PC-9 (cell line): ENCODE measurements at regions not wholly inside any gene's neighbourhood (a gene's known extent, or its start where the extent isn't known, plus 50 kb on each side); places are given as distances from the start of the nearest gene placed in this dataset.

Experiments
- BruUV-seq: library from RNA; stranded (reverse); fragments of 400-500 nt; replicated peaks from 2 replicates; lab custom pipeline; 2021; lab: Mats Ljungman, UMichigan
- CTCF ChIA-PET: fragments of 300-600 bp; sonication (Branson Sonifier 250); formaldehyde crosslinking; loops from one replicate; lab custom pipeline; 2022; ENCODE audit warnings: antibody characterized with exemption; lab: Charles Lee
- POLR2A ChIA-PET: fragments of 300-600 bp; sonication (Branson Sonifier 250); formaldehyde crosslinking; loops from one replicate; lab custom pipeline; 2022; ENCODE audit warnings: antibody characterized with exemption; ENCODE audit not compliant: unreplicated experiment; lab: Charles Lee
- DNase-seq, 2 experiments: peaks; one replicate each; pipeline versions ENCODE4 v3.0.0 to v3.0.0-alpha.2; 2015 to 2022; ENCODE audit warnings: mixed read lengths in 1 of 2
- H2AFZ ChIP-seq: fragments of 200-600 bp; sonication (generic); 2 replicates; pipeline ENCODE4 v1.8.1; 2017; ENCODE audit warnings: antibody characterized with exemption
- H3F3A ChIP-seq: fragments of 200-600 bp; sonication (generic); 2 replicates; pipeline ENCODE4 v1.8.1; 2017; ENCODE audit warnings: antibody characterized with exemption, mild to moderate bottlenecking, low read depth; ENCODE audit not compliant: insufficient read depth
- H3K27ac ChIP-seq: fragments of 200-600 bp; sonication (generic); 2 replicates; pipeline ENCODE4 v1.6.1; 2016; ENCODE audit warnings: mixed run types
- H3K27me3 ChIP-seq: fragments of 200-600 bp; sonication (generic); 2 replicates; pipeline ENCODE4 v1.6.1; 2016; ENCODE audit warnings: low read depth, mixed run types; ENCODE audit not compliant: insufficient read depth
- H3K36me3 ChIP-seq: fragments of 200-600 bp; sonication (generic); 2 replicates; pipeline ENCODE4 v1.6.1; 2016; ENCODE audit warnings: low read depth, mixed run types
- H3K4me1 ChIP-seq: fragments of 200-600 bp; sonication (generic); replicated peaks from 2 replicates; pipeline ENCODE4 v1.6.1; 2016; ENCODE audit warnings: mixed run types; ENCODE audit not compliant: insufficient read depth
- H3K4me2 ChIP-seq: fragments of 200-600 bp; sonication (generic); 2 replicates; pipeline ENCODE4 v1.6.1; 2017; ENCODE audit warnings: mixed run types
- H3K4me3 ChIP-seq: fragments of 200-600 bp; sonication (generic); 2 replicates; pipeline ENCODE4 v1.6.1; 2016; ENCODE audit warnings: mixed run types
- H3K79me2 ChIP-seq: fragments of 200-600 bp; sonication (generic); 2 replicates; pipeline ENCODE4 v1.6.1; 2017; ENCODE audit warnings: low read depth, mixed run types
- H3K9me2 ChIP-seq: fragments of 200-600 bp; sonication (generic); 2 replicates; pipeline ENCODE4 v1.8.1; 2017; ENCODE audit warnings: mild to moderate bottlenecking; ENCODE audit not compliant: insufficient read depth
- H3K9me3 ChIP-seq: fragments of 200-600 bp; sonication (generic); 2 replicates; pipeline ENCODE4 v1.8.1; 2016; ENCODE audit warnings: low read depth; ENCODE audit not compliant: insufficient read depth
- H4K20me1 ChIP-seq: fragments of 200-600 bp; sonication (generic); 2 replicates; pipeline ENCODE4 v1.8.1; 2017; ENCODE audit not compliant: insufficient read depth
- EZH2 ChIP-seq: fragments of 200-600 bp; sonication (generic); IDR thresholded peaks from 2 replicates; pipeline ENCODE4 v1.8.0; 2017; ENCODE audit warnings: antibody characterized with exemption, low read depth
- intact Hi-C: fragments of 100-400 bp; cut with micrococcal nuclease; formaldehyde crosslinking; loops from one replicate; pipeline ENCODE4 v1.10.0; 2022; ENCODE audit not compliant: unreplicated experiment
- TF ChIP-seq, protein P1 (sequence below): fragments of 200-600 bp; sonication (generic); conservative IDR thresholded peaks from 2 replicates; pipeline ENCODE4 v1.6.1; 2017; ENCODE audit warnings: mixed run types, antibody characterized with exemption, mild to moderate bottlenecking, moderate library complexity

DNA sequence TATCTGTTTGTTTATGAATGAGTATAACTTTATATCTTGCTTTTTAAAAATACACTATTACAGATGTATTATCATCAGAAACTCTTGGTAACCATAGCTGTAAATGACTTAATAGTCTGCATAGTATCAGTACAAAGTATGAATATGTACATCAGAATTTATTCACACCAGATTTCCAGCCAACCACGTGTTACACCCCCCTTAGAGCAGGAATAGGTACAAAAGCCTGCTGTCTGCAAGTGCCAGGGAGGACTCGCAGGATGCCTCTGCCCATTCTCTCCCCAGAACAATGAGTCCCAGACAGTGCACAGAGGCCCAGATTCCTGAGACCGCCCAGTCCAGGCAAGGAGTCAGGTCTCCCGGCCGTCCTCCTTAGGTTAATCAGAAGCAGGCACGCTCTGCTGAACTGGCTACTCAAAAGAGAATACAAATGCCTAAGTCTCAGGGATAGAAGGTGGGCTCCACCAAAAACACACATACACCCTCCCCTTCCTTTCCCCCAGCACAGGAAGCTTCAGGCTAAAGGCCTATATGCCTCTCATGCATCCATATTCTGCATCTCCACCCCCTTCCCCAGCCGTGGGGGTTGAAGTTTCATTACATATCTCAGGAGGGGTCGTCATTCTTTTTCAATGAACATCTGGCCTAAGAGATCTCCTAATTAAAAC lies 159.1 kb upstream of the CDH11 start:
- no peak for DNase-seq
- ChIA-PET POLR2A (no interaction called here), CTCF (no interaction called here)
- H3K4me1 ChIP-seq, result no peaks in the 10 kb centered on the region
- H3K27ac ChIP-seq, result no peak overlapping the region
- no peaks in the 10 kb centered on the region for H3K36me3 ChIP-seq
- no peak overlapping the region for H3K4me3 ChIP-seq
- no peaks in the 10 kb centered on the region for H3K9me3 ChIP-seq
- intact Hi-C loops, result no loop called here
- H3K9me2 ChIP-seq, result no peaks in the 10 kb centered on the region
- H3K4me2 ChIP-seq, result no peak overlapping the region
- TF ChIP-seq, protein P1, sequence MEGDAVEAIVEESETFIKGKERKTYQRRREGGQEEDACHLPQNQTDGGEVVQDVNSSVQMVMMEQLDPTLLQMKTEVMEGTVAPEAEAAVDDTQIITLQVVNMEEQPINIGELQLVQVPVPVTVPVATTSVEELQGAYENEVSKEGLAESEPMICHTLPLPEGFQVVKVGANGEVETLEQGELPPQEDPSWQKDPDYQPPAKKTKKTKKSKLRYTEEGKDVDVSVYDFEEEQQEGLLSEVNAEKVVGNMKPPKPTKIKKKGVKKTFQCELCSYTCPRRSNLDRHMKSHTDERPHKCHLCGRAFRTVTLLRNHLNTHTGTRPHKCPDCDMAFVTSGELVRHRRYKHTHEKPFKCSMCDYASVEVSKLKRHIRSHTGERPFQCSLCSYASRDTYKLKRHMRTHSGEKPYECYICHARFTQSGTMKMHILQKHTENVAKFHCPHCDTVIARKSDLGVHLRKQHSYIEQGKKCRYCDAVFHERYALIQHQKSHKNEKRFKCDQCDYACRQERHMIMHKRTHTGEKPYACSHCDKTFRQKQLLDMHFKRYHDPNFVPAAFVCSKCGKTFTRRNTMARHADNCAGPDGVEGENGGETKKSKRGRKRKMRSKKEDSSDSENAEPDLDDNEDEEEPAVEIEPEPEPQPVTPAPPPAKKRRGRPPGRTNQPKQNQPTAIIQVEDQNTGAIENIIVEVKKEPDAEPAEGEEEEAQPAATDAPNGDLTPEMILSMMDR, result no peak
- no peak for TF ChIP-seq EZH2
- H3K79me2 ChIP-seq, result no peaks in the 10 kb centered on the region
- H4K20me1 ChIP-seq, result no peaks in the 10 kb centered on the region
- no TSS peak for BruUV-seq
- no peak overlapping the region for H2AFZ ChIP-seq
- H3F3A ChIP-seq, result no peaks in the 10 kb centered on the region
- H3K27me3 ChIP-seq, result peaks cover 19% of the 10 kb centered on the region

DNA sequence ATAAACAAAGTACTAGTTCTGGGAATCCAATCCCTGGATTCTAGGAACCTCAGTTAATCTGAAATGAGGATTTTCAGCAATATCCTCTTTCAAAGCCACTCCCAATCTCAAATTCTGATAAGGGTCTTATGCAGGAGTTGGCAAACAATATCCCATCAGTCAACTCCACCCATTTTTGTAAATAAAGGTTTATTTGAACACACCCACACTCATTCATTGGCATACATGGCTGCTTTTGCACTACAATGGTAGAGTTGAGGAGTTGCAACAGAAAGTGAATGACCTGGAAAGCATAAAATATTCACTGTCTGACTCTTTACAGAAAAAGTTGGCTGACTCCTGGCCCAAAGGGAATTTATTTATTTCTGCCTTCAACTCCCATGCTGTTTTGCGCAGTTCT lies 157.7 kb upstream of the CDH11 start:
- H2AFZ ChIP-seq, result no peak overlapping the region
- ChIA-PET POLR2A (no interaction called here), CTCF (no interaction called here)
- H3K79me2 ChIP-seq, result no peaks in the 10 kb centered on the region
- no peaks in the 10 kb centered on the region for H4K20me1 ChIP-seq
- peaks cover 19% of the 10 kb centered on the region for H3K27me3 ChIP-seq
- no peak for DNase-seq
- H3F3A ChIP-seq, result no peaks in the 10 kb centered on the region
- BruUV-seq, result no TSS peak
- H3K4me3 ChIP-seq, result no peak overlapping the region
- H3K36me3 ChIP-seq, result no peaks in the 10 kb centered on the region
- TF ChIP-seq, protein P1, result no peak
- no peak for TF ChIP-seq EZH2
- H3K27ac ChIP-seq, result no peak overlapping the region
- H3K4me1 ChIP-seq, result no peaks in the 10 kb centered on the region
- no peak overlapping the region for H3K4me2 ChIP-seq
- H3K9me3 ChIP-seq, result no peaks in the 10 kb centered on the region
- H3K9me2 ChIP-seq, result no peaks in the 10 kb centered on the region
- intact Hi-C loops, result no loop called here

DNA sequence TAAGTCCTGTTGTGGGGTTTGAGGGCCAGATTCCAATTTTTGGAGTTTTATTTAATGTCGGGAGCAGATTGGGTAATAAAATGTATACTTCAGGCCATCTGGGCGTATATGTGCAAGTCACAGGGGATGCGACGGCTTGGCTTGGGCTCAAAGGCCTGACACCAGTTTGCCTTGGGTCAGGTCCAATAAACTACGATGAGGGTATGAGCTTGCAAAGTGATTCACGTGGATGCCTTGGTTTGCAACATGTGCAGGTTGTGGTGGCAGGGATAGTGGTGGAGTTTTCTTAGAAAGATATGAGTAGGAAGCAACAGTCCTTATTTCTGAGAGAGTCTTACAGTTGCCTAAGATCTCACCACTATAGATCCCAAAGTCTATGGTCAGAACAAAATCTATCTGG lies 157.0 kb upstream of the CDH11 start:
- no peaks in the 10 kb centered on the region for H3K9me3 ChIP-seq
- no TSS peak for BruUV-seq
- H2AFZ ChIP-seq, result no peak overlapping the region
- no peak overlapping the region for H3K27ac ChIP-seq
- DNase-seq, result no peak
- 0 out of 2 replicates have a peak, but pooled peaks have one; percentile 81 for TF ChIP-seq EZH2
- TF ChIP-seq, protein P1, result no peak
- no peak overlapping the region for H3K4me2 ChIP-seq
- CTCF ChIA-PET, result no interaction called here
- intact Hi-C loops, result no loop called here
- POLR2A ChIA-PET, result no interaction called here
- H4K20me1 ChIP-seq, result no peaks in the 10 kb centered on the region
- H3K27me3 ChIP-seq, result peaks cover 19% of the 10 kb centered on the region
- no peaks in the 10 kb centered on the region for H3F3A ChIP-seq
- no peaks in the 10 kb centered on the region for H3K4me1 ChIP-seq
- H3K36me3 ChIP-seq, result no peaks in the 10 kb centered on the region
- H3K4me3 ChIP-seq, result no peak overlapping the region
- no peaks in the 10 kb centered on the region for H3K9me2 ChIP-seq
- no peaks in the 10 kb centered on the region for H3K79me2 ChIP-seq
